ENCODE measurements at regions not wholly inside any gene's neighbourhood (a gene's known extent, or its start where the extent isn't known, plus 50 kb on each side); places are given as distances from the start of the nearest gene placed in this dataset.
"Not testable (repeated sequence)": the region's sequence is repeated elsewhere in the genome, so short reads cannot be mapped to it uniquely, and the experiment has no call there.

DNA sequence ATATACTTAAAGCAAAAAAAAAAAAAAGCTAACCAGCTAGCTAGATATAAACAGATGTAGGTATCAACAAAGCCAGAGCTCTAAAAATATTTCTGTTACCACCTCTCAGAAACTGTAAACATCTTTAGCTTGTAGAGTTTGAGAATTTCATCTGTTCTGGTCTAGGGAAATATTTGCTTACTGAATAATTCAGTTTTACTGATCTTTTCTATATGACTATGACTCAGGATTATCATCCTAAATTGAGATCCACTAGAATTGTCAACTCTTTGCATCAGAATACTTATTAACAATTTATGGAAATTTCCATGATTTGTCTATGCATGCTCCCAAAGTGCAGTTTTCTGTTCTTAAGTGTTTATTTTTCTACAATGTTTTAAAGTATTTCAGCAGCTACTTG, 517.3 kb downstream of the DIPK2A start:
- H3K9me3 ChIP-seq = no peaks in the 10 kb centered on the region
- TF ChIP-seq CTCF (IDR thresholded peaks at IDR 0.05) = no peak
- no peak for TF ChIP-seq POLR2AphosphoS5 (IDR thresholded peaks at IDR 0.05; ENCODE audit: insufficient read depth in 1 of 2, low read depth in 1 of 2)
- TF ChIP-seq POLR2A (IDR thresholded peaks at IDR 0.05) = no peak
- H3K4me1 ChIP-seq = no peaks in the 10 kb centered on the region
- intact Hi-C loops (cut with DNase I) = no loop called here
- H3K27me3 ChIP-seq = no peaks in the 10 kb centered on the region
- no peaks in the 10 kb centered on the region for H3K36me3 ChIP-seq
- H3K4me3 ChIP-seq = no peak overlapping the region
- no peak for DNase-seq (ENCODE audit: extremely low spot score in 2 of 2)
- no peak overlapping the region for H3K27ac ChIP-seq

GRCh38 chr3:144491333-144491732, 519.7 kb downstream of the DIPK2A start:
- intact Hi-C loops (cut with DNase I) = no loop called here
- H3K36me3 ChIP-seq = no peaks in the 10 kb centered on the region
- H3K27ac ChIP-seq = no peak overlapping the region
- no peaks in the 10 kb centered on the region for H3K27me3 ChIP-seq
- DNase-seq (ENCODE audit: extremely low spot score in 2 of 2) = no peak
- H3K4me1 ChIP-seq = no peaks in the 10 kb centered on the region
- no peak overlapping the region for H3K4me3 ChIP-seq
- TF ChIP-seq POLR2A (IDR thresholded peaks at IDR 0.05) (no peak), CTCF (IDR thresholded peaks at IDR 0.05) (no peak), POLR2AphosphoS5 (IDR thresholded peaks at IDR 0.05; ENCODE audit: insufficient read depth in 1 of 2, low read depth in 1 of 2) (no peak)
- H3K9me3 ChIP-seq = no peaks in the 10 kb centered on the region

DNA sequence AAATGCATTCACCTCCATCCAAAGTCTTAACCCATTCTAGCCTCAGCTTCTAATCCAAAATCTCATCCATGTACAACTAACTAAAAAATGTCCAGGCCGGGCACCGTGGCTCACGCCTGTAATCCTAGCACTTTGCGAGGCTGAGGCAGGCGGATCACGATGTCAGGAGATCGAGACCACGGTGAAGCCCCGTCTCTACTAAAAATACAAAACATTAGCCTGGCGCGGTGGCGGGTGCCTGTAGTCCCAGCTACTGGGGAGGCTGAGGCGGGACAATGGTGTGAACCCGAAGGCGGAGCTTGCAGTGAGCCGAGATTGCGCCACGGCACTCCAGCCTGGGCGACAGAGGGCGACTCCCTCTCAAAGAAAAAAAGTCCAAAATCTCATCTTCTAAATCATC, 523.0 kb downstream of the DIPK2A start:
- H3K9me3 ChIP-seq; H3K27ac ChIP-seq; DNase-seq (ENCODE audit: extremely low spot score in 2 of 2); H3K4me3 ChIP-seq; H3K36me3 ChIP-seq; H3K27me3 ChIP-seq; intact Hi-C loops (cut with DNase I); H3K4me1 ChIP-seq: not testable (repeated sequence)

DNA sequence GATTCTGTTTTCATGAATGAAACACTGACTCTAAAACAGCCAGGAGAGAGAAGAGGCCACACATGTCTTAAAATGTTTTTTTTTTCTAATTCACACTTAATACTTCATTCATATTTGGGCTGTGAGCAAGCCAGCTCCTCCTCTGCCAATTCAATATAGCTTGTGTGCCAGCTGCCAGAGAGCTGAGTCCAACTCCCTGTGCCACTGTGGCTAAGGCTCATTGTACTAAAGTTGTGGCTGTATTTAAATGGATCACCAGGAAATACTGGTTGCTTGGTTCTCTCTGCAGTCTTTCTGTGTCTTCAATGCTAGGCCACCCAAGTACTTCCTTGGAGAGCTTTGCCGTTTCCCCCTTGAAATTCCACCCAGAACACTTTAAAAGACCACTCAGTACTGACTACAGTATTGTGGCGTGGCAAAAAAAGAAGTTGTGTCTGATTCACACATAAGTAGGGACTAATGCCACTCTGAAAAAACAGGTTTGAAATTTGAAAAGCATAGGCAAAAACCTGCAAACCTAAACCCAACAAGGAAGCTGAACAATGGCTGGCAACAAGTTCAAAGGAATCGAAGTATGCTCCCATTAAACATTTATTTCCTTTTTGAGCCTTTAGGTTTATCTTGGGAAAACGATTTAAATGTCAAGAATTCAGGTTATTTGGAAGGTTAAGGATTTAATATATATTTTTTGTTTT, 524.7 kb downstream of the DIPK2A start:
- Histone ChIP-seq H3K36me3 (no peaks in the 10 kb centered on the region), H3K4me1 (no peaks in the 10 kb centered on the region), H3K27ac (no peak overlapping the region), H3K9me3 (no peaks in the 10 kb centered on the region), H3K4me3 (no peak overlapping the region), H3K27me3 (no peaks in the 10 kb centered on the region)
- no peak for DNase-seq (ENCODE audit: extremely low spot score in 2 of 2)
- intact Hi-C loops (cut with DNase I) = no loop called here
- no peak for TF ChIP-seq POLR2AphosphoS5 (IDR thresholded peaks at IDR 0.05; ENCODE audit: insufficient read depth in 1 of 2, low read depth in 1 of 2)
- TF ChIP-seq POLR2A (IDR thresholded peaks at IDR 0.05) = no peak
- no peak for TF ChIP-seq CTCF (IDR thresholded peaks at IDR 0.05)

DNA sequence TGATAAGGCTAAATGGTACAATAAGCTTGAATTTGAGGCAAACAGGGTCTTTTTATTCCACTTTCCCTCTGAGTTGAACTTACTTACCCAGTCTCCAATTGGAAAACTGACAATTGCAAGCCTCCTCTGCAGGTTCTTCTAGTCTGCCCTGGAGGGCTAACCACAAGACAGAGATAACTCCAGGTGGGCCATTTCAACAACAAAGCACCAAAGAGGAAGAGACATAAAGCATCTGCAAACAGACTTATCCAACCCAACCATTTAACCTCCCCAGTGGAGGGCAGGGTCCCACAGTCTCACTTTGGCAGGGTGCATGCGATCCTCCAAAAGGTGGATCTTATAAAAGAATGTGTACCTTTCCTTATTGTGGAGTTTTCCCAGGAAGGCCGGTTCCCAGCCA, 525.8 kb downstream of the DIPK2A start:
- no peaks in the 10 kb centered on the region for H3K4me1 ChIP-seq
- H3K27me3 ChIP-seq = no peaks in the 10 kb centered on the region
- H3K9me3 ChIP-seq = no peaks in the 10 kb centered on the region
- no peak for DNase-seq (ENCODE audit: extremely low spot score in 2 of 2)
- H3K4me3 ChIP-seq = no peak overlapping the region
- no peaks in the 10 kb centered on the region for H3K36me3 ChIP-seq
- intact Hi-C loops (cut with DNase I) = no loop called here
- no peak overlapping the region for H3K27ac ChIP-seq
- TF ChIP-seq POLR2AphosphoS5 (IDR thresholded peaks at IDR 0.05; ENCODE audit: insufficient read depth in 1 of 2, low read depth in 1 of 2) (no peak), CTCF (IDR thresholded peaks at IDR 0.05) (no peak), POLR2A (IDR thresholded peaks at IDR 0.05) (no peak)
